Fibroblast of lung (primary cell): ENCODE measurements at regions not wholly inside any gene's neighbourhood (a gene's known extent, or its start where the extent isn't known, plus 50 kb on each side); places are given as distances from the start of the nearest gene placed in this dataset.

Experiments
- CTCF ChIP-seq, 2 donors: IDR thresholded peaks in 1 of 2; conservative IDR thresholded peaks in 1 of 2; 1 replicate in 1 of 2; 2 replicates in 1 of 2; pipeline ENCODE4 v1.5.1; 2011 to 2012; ENCODE audit warnings: low read length in 2 of 2, control low read depth in 1 of 2, inconsistent platforms in 1 of 2, low read depth in 1 of 2, mild to moderate bottlenecking in 1 of 2
- EZH2 ChIP-seq: IDR thresholded peaks from 2 replicates; pipeline ENCODE4 v1.5.1; 2012; ENCODE audit warnings: low read length, control low read depth, mild to moderate bottlenecking; ENCODE audit errors: missing control alignments

- TF ChIP-seq CTCF (conservative IDR thresholded peaks at IDR 0.05 in 1 of 2, IDR thresholded peaks at IDR 0.05 in 1 of 2; ENCODE audit: low read depth in 1 of 2, low read length in 2 of 2), result no peak
- no peak for TF ChIP-seq EZH2
Measured at GRCh38 chr9:120158221-120158620, 421.7 kb downstream of the CDK5RAP2 start.
